ENCODE measurements at regions not wholly inside any gene's neighbourhood (a gene's known extent, or its start where the extent isn't known, plus 50 kb on each side); places are given as distances from the start of the nearest gene placed in this dataset.
A peak's percentile ranks its signal among the peaks of the same experiment; 100 is the strongest.

DNA sequence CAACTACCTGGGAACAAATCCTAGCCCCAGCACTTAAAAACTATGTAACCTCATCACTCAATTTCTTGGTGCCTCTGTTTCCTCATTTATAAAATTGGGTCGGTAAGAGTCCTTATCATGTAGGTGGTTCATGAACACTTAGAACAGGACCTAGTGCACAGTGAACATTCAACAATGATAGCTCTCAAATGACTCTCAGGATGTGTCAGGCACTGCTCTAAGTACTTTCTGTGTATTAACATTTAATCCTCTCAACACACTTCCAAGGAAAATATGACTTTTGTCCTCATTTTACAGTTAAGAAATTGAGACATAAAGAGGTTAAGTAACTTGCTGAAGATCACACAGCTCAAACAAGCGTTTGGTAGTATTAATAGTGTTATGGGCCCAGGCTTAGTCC lies 202.1 kb upstream of the KLF4 start:
- Histone ChIP-seq H3K4me3 (ENCODE audit: low read depth, low read length) (no peak overlapping the region), H3K36me3 (ENCODE audit: control insufficient read depth, insufficient read depth, low read length) (no peaks in the 10 kb centered on the region)
- no peak for FAIRE-seq

DNA sequence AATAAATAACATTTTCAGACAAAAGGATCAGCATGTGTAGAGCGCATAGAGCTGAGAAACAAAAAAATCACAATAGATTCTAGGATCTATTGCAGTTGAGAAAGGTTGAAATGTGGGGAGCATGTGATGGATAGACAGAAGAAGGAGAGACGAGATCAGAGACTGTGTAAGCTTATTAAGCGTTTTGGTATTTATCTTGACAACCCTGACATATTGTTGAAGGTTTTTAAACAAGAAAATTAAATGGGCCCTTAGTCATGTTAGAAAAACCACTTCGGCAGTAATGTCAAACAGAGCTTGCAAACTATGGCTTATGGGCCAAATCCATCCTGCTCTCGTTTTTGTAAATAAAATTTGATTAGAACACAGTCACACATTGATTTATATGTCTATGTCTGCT lies 200.5 kb upstream of the KLF4 start:
- no peak for DNase-seq (ENCODE audit: low read depth)
- H3K27me3 ChIP-seq (ENCODE audit: control insufficient read depth, insufficient read depth, low read length): no peaks in the 10 kb centered on the region
- H3K36me3 ChIP-seq (ENCODE audit: control insufficient read depth, insufficient read depth, low read length): no peaks in the 10 kb centered on the region
- TF ChIP-seq, protein P1, sequence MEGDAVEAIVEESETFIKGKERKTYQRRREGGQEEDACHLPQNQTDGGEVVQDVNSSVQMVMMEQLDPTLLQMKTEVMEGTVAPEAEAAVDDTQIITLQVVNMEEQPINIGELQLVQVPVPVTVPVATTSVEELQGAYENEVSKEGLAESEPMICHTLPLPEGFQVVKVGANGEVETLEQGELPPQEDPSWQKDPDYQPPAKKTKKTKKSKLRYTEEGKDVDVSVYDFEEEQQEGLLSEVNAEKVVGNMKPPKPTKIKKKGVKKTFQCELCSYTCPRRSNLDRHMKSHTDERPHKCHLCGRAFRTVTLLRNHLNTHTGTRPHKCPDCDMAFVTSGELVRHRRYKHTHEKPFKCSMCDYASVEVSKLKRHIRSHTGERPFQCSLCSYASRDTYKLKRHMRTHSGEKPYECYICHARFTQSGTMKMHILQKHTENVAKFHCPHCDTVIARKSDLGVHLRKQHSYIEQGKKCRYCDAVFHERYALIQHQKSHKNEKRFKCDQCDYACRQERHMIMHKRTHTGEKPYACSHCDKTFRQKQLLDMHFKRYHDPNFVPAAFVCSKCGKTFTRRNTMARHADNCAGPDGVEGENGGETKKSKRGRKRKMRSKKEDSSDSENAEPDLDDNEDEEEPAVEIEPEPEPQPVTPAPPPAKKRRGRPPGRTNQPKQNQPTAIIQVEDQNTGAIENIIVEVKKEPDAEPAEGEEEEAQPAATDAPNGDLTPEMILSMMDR (IDR thresholded peaks at IDR 0.05; ENCODE audit: insufficient read depth, low read length, severe bottlenecking): no peak
- no peak for FAIRE-seq
- no peak overlapping the region for H3K4me3 ChIP-seq (ENCODE audit: low read depth, low read length)

More for the DNA sequence above, 202.1 kb upstream of the KLF4 start:
- DNase-seq (ENCODE audit: low read depth): no peak
- no peaks in the 10 kb centered on the region for H3K27me3 ChIP-seq (ENCODE audit: control insufficient read depth, insufficient read depth, low read length)
- TF ChIP-seq, protein P1 (IDR thresholded peaks at IDR 0.05; ENCODE audit: insufficient read depth, low read length, severe bottlenecking): no peak

DNA sequence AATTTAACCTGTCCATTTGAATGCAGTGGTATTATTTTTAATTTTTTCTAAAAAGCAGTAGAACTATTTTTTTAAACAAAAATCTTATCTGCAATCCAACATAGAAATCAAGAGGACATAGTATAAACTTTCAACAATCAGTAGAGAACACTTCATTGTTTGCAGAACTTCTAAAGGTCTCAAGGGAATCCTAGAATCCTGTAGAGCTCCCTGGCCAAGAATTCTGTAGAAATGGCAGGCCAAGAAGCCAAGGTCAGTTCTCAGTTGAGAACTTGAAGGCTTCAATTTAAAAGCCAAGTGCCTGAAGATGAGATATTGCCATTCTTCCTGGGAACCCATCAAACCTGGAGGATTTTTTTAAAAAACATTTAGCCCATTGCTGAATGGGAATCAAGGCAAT lies 199.2 kb upstream of the KLF4 start:
- TF ChIP-seq, protein P1 (IDR thresholded peaks at IDR 0.05; ENCODE audit: insufficient read depth, low read length, severe bottlenecking): no peak
- no peak for FAIRE-seq
- no peak overlapping the region for H3K4me3 ChIP-seq (ENCODE audit: low read depth, low read length)

DNA sequence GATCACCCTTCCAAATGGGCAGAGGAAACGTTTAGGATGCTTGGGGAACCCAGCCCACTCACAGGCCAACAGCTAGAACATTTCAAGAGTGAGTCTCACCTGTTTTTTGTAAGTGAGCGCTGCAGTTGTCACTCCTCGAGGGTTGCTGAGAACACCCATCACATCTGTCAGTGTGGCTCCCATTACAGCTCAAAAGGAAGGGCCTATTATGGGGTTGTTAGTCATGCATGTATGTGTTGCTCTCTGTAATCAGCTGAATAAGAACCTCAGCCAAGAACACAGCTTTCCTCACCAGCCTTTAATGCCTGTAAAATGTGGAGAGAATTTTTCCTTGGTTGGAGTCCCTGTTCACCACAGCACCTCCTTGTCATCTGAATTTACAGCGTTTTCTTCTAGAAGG lies 196.3 kb upstream of the KLF4 start:
- FAIRE-seq (peak; percentile 86), DNase-seq (ENCODE audit: low read depth) (peak; percentile 26)
- TF ChIP-seq, protein P1 (IDR thresholded peaks at IDR 0.05; ENCODE audit: insufficient read depth, low read length, severe bottlenecking): no peak
- Histone ChIP-seq H3K36me3 (ENCODE audit: control insufficient read depth, insufficient read depth, low read length) (no peaks in the 10 kb centered on the region), H3K27me3 (ENCODE audit: control insufficient read depth, insufficient read depth, low read length) (no peaks in the 10 kb centered on the region), H3K4me3 (ENCODE audit: low read depth, low read length) (no peak overlapping the region)

More for the DNA sequence above, 199.2 kb upstream of the KLF4 start:
- Histone ChIP-seq H3K36me3 (ENCODE audit: control insufficient read depth, insufficient read depth, low read length) (no peaks in the 10 kb centered on the region), H3K27me3 (ENCODE audit: control insufficient read depth, insufficient read depth, low read length) (no peaks in the 10 kb centered on the region)
- no peak for DNase-seq (ENCODE audit: low read depth)

DNA sequence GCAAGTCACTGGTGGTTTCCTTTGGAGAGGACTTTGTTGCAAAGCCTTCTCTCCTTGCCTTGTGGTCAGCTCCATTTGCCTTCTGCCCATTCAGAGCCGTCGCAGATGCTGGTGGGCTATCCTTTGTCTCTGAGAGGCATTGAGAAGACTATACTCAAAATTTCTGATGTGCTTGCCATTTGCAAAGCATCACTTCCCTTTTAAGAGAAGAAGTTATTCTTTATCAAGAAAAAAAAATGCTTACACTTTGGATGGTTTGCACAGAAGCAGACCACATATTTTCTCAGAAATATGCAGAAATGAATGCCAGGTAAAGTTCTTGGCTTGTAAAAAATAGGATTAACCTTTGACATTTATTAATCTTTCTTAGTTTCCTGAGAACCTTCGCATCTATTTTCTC lies 195.8 kb upstream of the KLF4 start:
- TF ChIP-seq, protein P1 (IDR thresholded peaks at IDR 0.05; ENCODE audit: insufficient read depth, low read length, severe bottlenecking): no peak
- no peak for DNase-seq (ENCODE audit: low read depth)
- no peak overlapping the region for H3K4me3 ChIP-seq (ENCODE audit: low read depth, low read length)
- no peaks in the 10 kb centered on the region for H3K27me3 ChIP-seq (ENCODE audit: control insufficient read depth, insufficient read depth, low read length)
- FAIRE-seq: no peak
- no peaks in the 10 kb centered on the region for H3K36me3 ChIP-seq (ENCODE audit: control insufficient read depth, insufficient read depth, low read length)

DNA sequence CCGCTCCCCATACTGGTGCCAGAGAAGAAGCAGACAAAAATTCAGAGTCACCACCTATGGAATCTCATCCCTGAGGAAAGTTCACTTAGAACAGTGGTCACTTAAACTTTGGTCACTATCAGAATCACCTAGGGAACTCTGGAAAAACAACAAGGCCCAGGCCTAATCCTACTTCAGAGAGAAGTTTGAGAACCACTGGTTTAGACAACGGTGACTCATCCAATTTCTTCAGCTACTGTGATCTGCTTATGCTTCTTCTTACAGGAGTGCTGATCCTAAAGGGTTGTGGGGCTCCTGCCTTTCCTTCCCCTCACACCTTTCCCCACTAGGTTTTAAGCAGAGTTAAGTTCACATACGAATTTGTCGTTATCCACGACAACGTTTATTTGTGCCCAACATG lies 194.7 kb upstream of the KLF4 start:
- TF ChIP-seq, protein P1 (IDR thresholded peaks at IDR 0.05; ENCODE audit: insufficient read depth, low read length, severe bottlenecking): no peak
- DNase-seq (ENCODE audit: low read depth): peak; percentile 22
- Histone ChIP-seq H3K4me3 (ENCODE audit: low read depth, low read length) (no peak overlapping the region), H3K36me3 (ENCODE audit: control insufficient read depth, insufficient read depth, low read length) (no peaks in the 10 kb centered on the region), H3K27me3 (ENCODE audit: control insufficient read depth, insufficient read depth, low read length) (no peaks in the 10 kb centered on the region)
- FAIRE-seq: peak; percentile 84

Data from bronchial epithelial cell (primary cell).